ENCODE measurements at regions not wholly inside any gene's neighbourhood (a gene's known extent, or its start where the extent isn't known, plus 50 kb on each side); places are given as distances from the start of the nearest gene placed in this dataset.

DNA sequence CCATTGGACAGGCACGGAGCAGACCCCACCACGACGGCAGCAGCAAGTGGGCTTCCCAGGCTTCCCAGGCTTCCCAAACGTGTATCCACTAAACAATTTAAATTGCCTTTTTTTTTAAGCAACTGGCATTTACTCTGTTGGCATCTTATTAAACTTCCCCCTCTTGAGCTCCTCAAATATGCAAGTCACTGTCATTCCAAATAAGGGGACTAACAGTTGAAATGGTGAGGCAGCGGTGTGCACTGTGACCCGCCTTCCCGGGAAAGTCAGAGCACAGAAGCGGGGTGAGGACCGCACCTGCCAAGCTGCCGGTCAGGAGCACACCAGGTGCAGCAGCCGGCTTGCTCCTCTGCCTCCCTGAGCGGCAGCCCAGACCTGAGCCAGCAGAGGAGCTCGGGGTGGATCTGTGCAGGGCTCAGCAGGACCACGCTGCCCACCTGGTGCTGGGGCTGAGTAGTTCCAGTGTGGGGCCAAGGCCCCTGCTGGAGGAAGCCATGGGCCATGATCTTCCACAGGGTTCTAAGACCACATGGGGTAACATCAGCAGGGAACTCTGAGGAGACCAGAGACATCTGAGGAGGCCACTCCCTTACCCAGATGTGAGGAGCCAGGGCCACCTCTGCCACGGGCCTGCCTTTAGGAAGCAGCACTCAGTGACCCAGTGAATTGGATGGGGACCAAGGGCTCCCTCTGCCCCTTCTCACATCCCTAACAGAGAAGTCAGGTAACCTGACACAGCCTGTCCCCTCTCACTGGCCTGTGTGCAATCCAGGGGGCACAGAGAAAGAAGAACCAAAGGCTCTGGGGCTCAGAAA, 245.4 kb downstream of the NPHP4 start:
- TF ChIP-seq, protein P1, sequence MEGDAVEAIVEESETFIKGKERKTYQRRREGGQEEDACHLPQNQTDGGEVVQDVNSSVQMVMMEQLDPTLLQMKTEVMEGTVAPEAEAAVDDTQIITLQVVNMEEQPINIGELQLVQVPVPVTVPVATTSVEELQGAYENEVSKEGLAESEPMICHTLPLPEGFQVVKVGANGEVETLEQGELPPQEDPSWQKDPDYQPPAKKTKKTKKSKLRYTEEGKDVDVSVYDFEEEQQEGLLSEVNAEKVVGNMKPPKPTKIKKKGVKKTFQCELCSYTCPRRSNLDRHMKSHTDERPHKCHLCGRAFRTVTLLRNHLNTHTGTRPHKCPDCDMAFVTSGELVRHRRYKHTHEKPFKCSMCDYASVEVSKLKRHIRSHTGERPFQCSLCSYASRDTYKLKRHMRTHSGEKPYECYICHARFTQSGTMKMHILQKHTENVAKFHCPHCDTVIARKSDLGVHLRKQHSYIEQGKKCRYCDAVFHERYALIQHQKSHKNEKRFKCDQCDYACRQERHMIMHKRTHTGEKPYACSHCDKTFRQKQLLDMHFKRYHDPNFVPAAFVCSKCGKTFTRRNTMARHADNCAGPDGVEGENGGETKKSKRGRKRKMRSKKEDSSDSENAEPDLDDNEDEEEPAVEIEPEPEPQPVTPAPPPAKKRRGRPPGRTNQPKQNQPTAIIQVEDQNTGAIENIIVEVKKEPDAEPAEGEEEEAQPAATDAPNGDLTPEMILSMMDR (IDR thresholded peaks at IDR 0.05), result no peak
- TF ChIP-seq EZH2 (IDR thresholded peaks at IDR 0.05; ENCODE audit: borderline replicate concordance, insufficient read depth, low read depth, low read length, poor library complexity, severe bottlenecking), result no peak
